ENCODE measurements at regions not wholly inside any gene's neighbourhood (a gene's known extent, or its start where the extent isn't known, plus 50 kb on each side); places are given as distances from the start of the nearest gene placed in this dataset.

- Histone ChIP-seq H3K4me1 (no peaks in the 10 kb centered on the region), H3K9me3 (ENCODE audit: low read depth) (no peaks in the 10 kb centered on the region), H3K9ac (no peak overlapping the region), H3K27ac (no peak overlapping the region), H3K36me3 (no peaks in the 10 kb centered on the region), H3F3A (ENCODE audit: low read depth) (no peaks in the 10 kb centered on the region), H3K79me2 (ENCODE audit: low read depth) (no peaks in the 10 kb centered on the region), H3K4me2 (no peak overlapping the region), H3K27me3 (no peaks in the 10 kb centered on the region), H2AFZ (replicated peaks) (no peak overlapping the region), H3K4me3 (no peak overlapping the region), H4K20me1 (ENCODE audit: low read depth) (no peaks in the 10 kb centered on the region)
- peaks cover 14% of the 10 kb centered on the region for H3K27me3 Mint-ChIP-seq (ENCODE audit: insufficient read depth, low read depth)
- H3K9me3 Mint-ChIP-seq: peaks cover 2% of the 10 kb centered on the region
- peaks cover 1% of the 10 kb centered on the region for H3K36me3 Mint-ChIP-seq
- DNase-seq (ENCODE audit: low spot score): no peak
- peaks cover 6% of the 10 kb centered on the region for H3K4me1 Mint-ChIP-seq
- TF ChIP-seq EZH2phosphoT487 (IDR thresholded peaks at IDR 0.05) (no peak), EZH2 (IDR thresholded peaks at IDR 0.05) (no peak), CTCF (IDR thresholded peaks at IDR 0.05) (no peak)
- no peak overlapping the region for H3K4me3 Mint-ChIP-seq
- no peak overlapping the region for H3K27ac Mint-ChIP-seq
Observed at GRCh38 chr1:227453631-227454355, 109.6 kb upstream of the ZNF678 start.

GRCh38 chr1:227451954-227452353, 111.4 kb upstream of the ZNF678 start:
- H3K9ac ChIP-seq: no peak overlapping the region
- H4K20me1 ChIP-seq (ENCODE audit: low read depth): no peaks in the 10 kb centered on the region
- H3K4me2 ChIP-seq: no peak overlapping the region
- DNase-seq (ENCODE audit: low spot score): no peak
- H3K27me3 ChIP-seq: no peaks in the 10 kb centered on the region
- TF ChIP-seq EZH2 (IDR thresholded peaks at IDR 0.05) (no peak), CTCF (IDR thresholded peaks at IDR 0.05) (no peak), EZH2phosphoT487 (IDR thresholded peaks at IDR 0.05) (no peak)
- H3K36me3 ChIP-seq: no peaks in the 10 kb centered on the region
- H3K4me1 ChIP-seq: no peaks in the 10 kb centered on the region
- H3K9me3 Mint-ChIP-seq: peaks cover 2% of the 10 kb centered on the region
- no peak overlapping the region for H3K27ac ChIP-seq
- no peaks in the 10 kb centered on the region for H3K79me2 ChIP-seq (ENCODE audit: low read depth)
- no peak overlapping the region for H3K27ac Mint-ChIP-seq
- H3K27me3 Mint-ChIP-seq (ENCODE audit: insufficient read depth, low read depth): peaks cover 16% of the 10 kb centered on the region
- H3K9me3 ChIP-seq (ENCODE audit: low read depth): no peaks in the 10 kb centered on the region
- H3F3A ChIP-seq (ENCODE audit: low read depth): no peaks in the 10 kb centered on the region
- no peak overlapping the region for H3K4me3 ChIP-seq
- peaks cover 1% of the 10 kb centered on the region for H3K36me3 Mint-ChIP-seq
- H3K4me1 Mint-ChIP-seq: peaks cover 6% of the 10 kb centered on the region
- no peak overlapping the region for H2AFZ ChIP-seq (replicated peaks)
- H3K4me3 Mint-ChIP-seq: no peak overlapping the region

- Histone ChIP-seq H4K20me1 (ENCODE audit: low read depth) (no peaks in the 10 kb centered on the region), H3K27me3 (no peaks in the 10 kb centered on the region), H3K4me2 (no peak overlapping the region), H3K79me2 (ENCODE audit: low read depth) (no peaks in the 10 kb centered on the region), H3K27ac (no peak overlapping the region), H3K36me3 (no peaks in the 10 kb centered on the region), H3F3A (ENCODE audit: low read depth) (no peaks in the 10 kb centered on the region), H3K4me1 (no peaks in the 10 kb centered on the region), H3K9ac (no peak overlapping the region), H3K4me3 (no peak overlapping the region), H2AFZ (replicated peaks) (no peak overlapping the region), H3K9me3 (ENCODE audit: low read depth) (no peaks in the 10 kb centered on the region)
- TF ChIP-seq EZH2 (IDR thresholded peaks at IDR 0.05) (no peak), EZH2phosphoT487 (IDR thresholded peaks at IDR 0.05) (no peak), CTCF (IDR thresholded peaks at IDR 0.05) (no peak)
- no peak overlapping the region for H3K27ac Mint-ChIP-seq
- H3K36me3 Mint-ChIP-seq: peaks cover 1% of the 10 kb centered on the region
- peaks cover 4% of the 10 kb centered on the region for H3K9me3 Mint-ChIP-seq
- DNase-seq (ENCODE audit: low spot score): no peak
- peaks cover 16% of the 10 kb centered on the region for H3K27me3 Mint-ChIP-seq (ENCODE audit: insufficient read depth, low read depth)
- no peak overlapping the region for H3K4me3 Mint-ChIP-seq
- H3K4me1 Mint-ChIP-seq: peaks cover 6% of the 10 kb centered on the region
Observed at GRCh38 chr1:227451057-227451456, 112.3 kb upstream of the ZNF678 start.

All from neural progenitor cell (in vitro differentiated cells).